Bronchial epithelial cell (primary cell): ENCODE measurements at regions not wholly inside any gene's neighbourhood (a gene's known extent, or its start where the extent isn't known, plus 50 kb on each side); places are given as distances from the start of the nearest gene placed in this dataset.
"Not testable (repeated sequence)": the region's sequence is repeated elsewhere in the genome, so short reads cannot be mapped to it uniquely, and the experiment has no call there.

Experiments
- DNase-seq: peaks from one replicate; pipeline ENCODE4 v3.0.0-alpha.2; 2010; ENCODE audit warnings: low read depth
- FAIRE-seq: peaks from 2 replicates; lab custom pipeline; 2011; peaks lifted over from hg19 to GRCh38; lab: Jason Lieb, UNC
- H3K27me3 ChIP-seq: 2 replicates; pipeline ENCODE4 v1.5.1; 2011; ENCODE audit warnings: low read length; ENCODE audit not compliant: control insufficient read depth, insufficient read depth
- H3K36me3 ChIP-seq: 2 replicates; pipeline ENCODE4 v1.5.1; 2011; ENCODE audit warnings: low read length; ENCODE audit not compliant: control insufficient read depth, insufficient read depth
- H3K4me3 ChIP-seq: 2 replicates; pipeline ENCODE4 v1.5.1; 2011; ENCODE audit warnings: mild to moderate bottlenecking, low read depth, low read length, control low read depth
- TF ChIP-seq, protein P1 (sequence below): IDR thresholded peaks from 2 replicates; pipeline ENCODE4 v1.5.1; 2011; ENCODE audit warnings: mild to moderate bottlenecking, moderate library complexity, low read length, control low read depth, inconsistent platforms; ENCODE audit not compliant: insufficient read depth, severe bottlenecking

DNA sequence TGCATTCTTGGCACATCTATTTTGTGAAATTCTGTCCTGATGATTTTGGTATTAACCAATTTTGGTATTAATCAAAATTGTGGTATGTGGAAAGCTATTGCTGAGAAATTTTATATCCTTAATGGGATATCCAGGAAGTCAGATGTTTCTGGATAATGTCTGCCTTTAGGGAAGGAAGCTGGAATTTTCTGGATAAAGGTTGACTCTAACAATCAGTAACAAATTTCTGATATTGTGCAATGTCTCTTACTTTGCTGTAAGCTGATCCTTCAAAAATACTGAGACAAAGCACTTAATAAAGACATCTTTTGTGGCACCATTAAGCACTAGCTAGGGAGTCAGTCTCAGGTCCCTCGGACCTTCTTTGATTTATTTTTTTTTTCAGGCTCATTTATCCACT lies 100.8 kb upstream of the UGP2 start:
- no peak for FAIRE-seq

GRCh38 chr2:63741884-63742579 lies 99.7 kb upstream of the UGP2 start:
- Histone ChIP-seq H3K36me3 (no peaks in the 10 kb centered on the region), H3K4me3 (no peak overlapping the region), H3K27me3 (no peaks in the 10 kb centered on the region)
- TF ChIP-seq, protein P1, sequence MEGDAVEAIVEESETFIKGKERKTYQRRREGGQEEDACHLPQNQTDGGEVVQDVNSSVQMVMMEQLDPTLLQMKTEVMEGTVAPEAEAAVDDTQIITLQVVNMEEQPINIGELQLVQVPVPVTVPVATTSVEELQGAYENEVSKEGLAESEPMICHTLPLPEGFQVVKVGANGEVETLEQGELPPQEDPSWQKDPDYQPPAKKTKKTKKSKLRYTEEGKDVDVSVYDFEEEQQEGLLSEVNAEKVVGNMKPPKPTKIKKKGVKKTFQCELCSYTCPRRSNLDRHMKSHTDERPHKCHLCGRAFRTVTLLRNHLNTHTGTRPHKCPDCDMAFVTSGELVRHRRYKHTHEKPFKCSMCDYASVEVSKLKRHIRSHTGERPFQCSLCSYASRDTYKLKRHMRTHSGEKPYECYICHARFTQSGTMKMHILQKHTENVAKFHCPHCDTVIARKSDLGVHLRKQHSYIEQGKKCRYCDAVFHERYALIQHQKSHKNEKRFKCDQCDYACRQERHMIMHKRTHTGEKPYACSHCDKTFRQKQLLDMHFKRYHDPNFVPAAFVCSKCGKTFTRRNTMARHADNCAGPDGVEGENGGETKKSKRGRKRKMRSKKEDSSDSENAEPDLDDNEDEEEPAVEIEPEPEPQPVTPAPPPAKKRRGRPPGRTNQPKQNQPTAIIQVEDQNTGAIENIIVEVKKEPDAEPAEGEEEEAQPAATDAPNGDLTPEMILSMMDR = no peak
- DNase-seq (peak; percentile 71), FAIRE-seq (peak; percentile 47)

More for the DNA sequence above, 100.8 kb upstream of the UGP2 start:
- Histone ChIP-seq H3K36me3 (no peaks in the 10 kb centered on the region), H3K4me3 (no peak overlapping the region), H3K27me3 (no peaks in the 10 kb centered on the region)
- DNase-seq = no peak
- TF ChIP-seq, protein P1 = no peak

DNA sequence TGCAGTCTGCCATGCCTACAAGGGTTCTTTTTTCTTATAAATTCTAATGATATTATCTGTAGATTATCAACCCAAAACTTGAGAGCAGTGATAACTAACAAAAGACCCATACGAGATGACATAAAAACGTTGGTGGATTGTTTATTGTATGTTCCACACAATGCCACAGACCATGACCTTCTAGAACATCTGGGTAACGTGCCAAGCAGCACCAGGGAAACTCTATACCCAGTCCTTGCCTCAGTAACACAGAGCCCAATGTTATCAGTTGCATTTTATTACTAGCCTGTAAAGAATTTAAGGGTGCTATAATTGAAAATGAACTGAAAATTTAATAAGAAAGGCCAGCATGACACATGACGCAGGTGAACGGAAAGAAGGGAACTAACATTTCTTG lies 99.1 kb upstream of the UGP2 start:
- H3K4me3 ChIP-seq = no peak overlapping the region
- no peaks in the 10 kb centered on the region for H3K27me3 ChIP-seq
- DNase-seq = no peak
- no peaks in the 10 kb centered on the region for H3K36me3 ChIP-seq
- TF ChIP-seq, protein P1 = no peak
- no peak for FAIRE-seq

GRCh38 chr2:63743170-63743981 lies 98.3 kb upstream of the UGP2 start:
- H3K27me3 ChIP-seq = no peaks in the 10 kb centered on the region
- FAIRE-seq (no peak), DNase-seq (no peak)
- H3K4me3 ChIP-seq = no peak overlapping the region
- H3K36me3 ChIP-seq = no peaks in the 10 kb centered on the region
- TF ChIP-seq, protein P1 = no peak

DNA sequence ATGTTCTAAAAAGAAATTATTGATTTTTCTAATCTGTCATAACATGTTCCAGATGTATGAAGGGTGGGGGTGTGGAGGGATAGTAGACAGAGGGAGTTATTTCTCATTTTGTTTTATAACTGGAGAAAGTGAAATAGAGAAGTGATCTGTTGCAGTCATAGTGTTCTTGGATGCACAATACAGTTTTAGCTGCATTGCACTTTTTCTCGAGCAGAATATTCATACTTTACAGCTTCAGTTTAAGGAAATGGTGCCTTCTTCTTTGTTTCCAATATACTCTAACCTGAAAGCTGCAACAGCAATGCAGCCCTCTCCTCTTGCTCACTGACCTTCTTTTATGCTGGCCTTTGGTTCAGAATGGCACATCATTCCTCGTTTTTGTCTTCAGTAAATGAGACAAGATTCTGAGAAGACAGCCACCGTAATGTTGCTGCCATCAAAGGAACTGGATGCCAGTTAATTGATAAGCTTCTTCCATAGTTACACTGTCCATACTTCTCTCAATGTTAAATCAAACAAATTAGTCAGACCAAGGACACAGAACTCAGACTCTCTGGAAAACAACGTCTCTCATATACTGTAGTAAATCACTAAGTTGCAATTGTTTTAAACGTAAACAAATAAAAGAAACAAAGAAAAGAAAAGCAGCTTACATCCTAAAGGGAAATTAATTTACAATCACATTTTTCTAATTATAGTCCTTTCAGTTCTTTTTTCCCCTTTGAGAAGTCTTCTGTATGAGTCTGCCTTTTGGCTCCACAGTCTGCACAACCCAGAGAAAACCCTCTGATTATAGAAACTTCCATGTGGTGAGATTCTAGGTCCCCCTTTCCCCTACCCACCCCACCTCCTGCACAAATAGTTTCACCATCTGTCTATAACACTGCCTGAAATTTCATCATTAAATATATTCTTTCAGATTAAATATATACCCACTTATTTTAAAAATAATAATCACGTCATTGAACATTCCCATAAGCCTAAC lies 97.4 kb upstream of the UGP2 start:
- no peaks in the 10 kb centered on the region for H3K27me3 ChIP-seq
- H3K36me3 ChIP-seq = no peaks in the 10 kb centered on the region
- H3K4me3 ChIP-seq = no peak overlapping the region
- no peak for DNase-seq
- TF ChIP-seq, protein P1 = no peak
- FAIRE-seq = no peak

DNA sequence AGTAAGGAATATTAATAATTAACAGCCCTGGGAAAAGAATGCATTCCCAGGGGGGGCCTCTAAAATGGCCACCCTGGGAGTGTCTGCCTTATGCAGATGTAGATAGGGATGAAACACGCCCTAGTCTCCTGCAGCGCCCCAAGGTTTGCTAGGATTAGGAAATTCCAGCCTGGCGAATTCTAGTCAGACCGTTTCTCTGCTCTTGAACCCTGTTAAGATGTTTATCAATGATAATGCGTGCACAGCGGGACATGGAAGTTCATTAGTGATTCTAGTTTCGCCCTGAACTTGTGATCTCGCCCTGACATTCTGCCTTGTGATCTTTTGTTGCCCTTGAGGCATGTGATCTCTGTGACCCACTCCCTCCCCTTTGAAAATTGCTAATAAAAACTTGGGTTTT lies 95.1 kb upstream of the UGP2 start:
- not testable (repeated sequence) for H3K36me3 ChIP-seq, FAIRE-seq, H3K27me3 ChIP-seq, DNase-seq, H3K4me3 ChIP-seq
